GM21825 (cell line): ENCODE measurements at regions not wholly inside any gene's neighbourhood (a gene's known extent, or its start where the extent isn't known, plus 50 kb on each side); places are given as distances from the start of the nearest gene placed in this dataset.
"Not testable (repeated sequence)": the region's sequence is repeated elsewhere in the genome, so short reads cannot be mapped to it uniquely, and the experiment has no call there.

Source experiments
- ATAC-seq: cut with Tn5 transposase; IDR thresholded peaks from one replicate; pipeline ENCODE4 v1.9.1; 2021; ENCODE audit warnings: mild to moderate bottlenecking, moderate library complexity; ENCODE audit not compliant: unreplicated experiment

GRCh38 chr13:59422646-59423045 lies 741.1 kb downstream of the DIAPH3 start:
- ATAC-seq: no peak

- no peak for ATAC-seq
These were observed 739.9 kb downstream of the DIAPH3 start for GRCh38 chr13:59423708-59424340.

GRCh38 chr13:59424661-59425060 lies 739.1 kb downstream of the DIAPH3 start:
- ATAC-seq: no peak

- no peak for ATAC-seq
These were observed 738.5 kb downstream of the DIAPH3 start for GRCh38 chr13:59425211-59425741.

GRCh38 chr13:59435024-59435423 lies 728.7 kb downstream of the DIAPH3 start:
- no peak for ATAC-seq

- ATAC-seq: no peak
These were observed 726.0 kb downstream of the DIAPH3 start for GRCh38 chr13:59437544-59438301.

- no peak for ATAC-seq
These were observed 723.8 kb downstream of the DIAPH3 start for GRCh38 chr13:59439776-59440428.

GRCh38 chr13:59441068-59441467 lies 722.7 kb downstream of the DIAPH3 start:
- ATAC-seq: not testable (repeated sequence)

GRCh38 chr13:59441596-59442280 lies 722.0 kb downstream of the DIAPH3 start:
- ATAC-seq: no peak

GRCh38 chr13:59442461-59442860 lies 721.3 kb downstream of the DIAPH3 start:
- no peak for ATAC-seq

GRCh38 chr13:59442944-59443486 lies 720.7 kb downstream of the DIAPH3 start:
- ATAC-seq: no peak

GRCh38 chr13:59444210-59444857 lies 719.4 kb downstream of the DIAPH3 start:
- ATAC-seq: no peak

- no peak for ATAC-seq
These were observed 717.9 kb downstream of the DIAPH3 start for GRCh38 chr13:59445812-59446211.

GRCh38 chr13:59446391-59446790 lies 717.3 kb downstream of the DIAPH3 start:
- ATAC-seq: no peak

- no peak for ATAC-seq
These were observed 716.7 kb downstream of the DIAPH3 start for GRCh38 chr13:59447031-59447430.

- ATAC-seq: no peak
These were observed 715.7 kb downstream of the DIAPH3 start for GRCh38 chr13:59447846-59448620.

- no peak for ATAC-seq
These were observed 714.0 kb downstream of the DIAPH3 start for GRCh38 chr13:59449750-59450149.

- no peak for ATAC-seq
These were observed 713.5 kb downstream of the DIAPH3 start for GRCh38 chr13:59450229-59450628.

GRCh38 chr13:59451236-59451635 lies 712.5 kb downstream of the DIAPH3 start:
- no peak for ATAC-seq
